ENCODE measurements at regions not wholly inside any gene's neighbourhood (a gene's known extent, or its start where the extent isn't known, plus 50 kb on each side); places are given as distances from the start of the nearest gene placed in this dataset.

GRCh38 chr2:120548627-120549608 is 186.8 kb upstream of the GLI2 start:
- no peak for DNase-seq (ENCODE audit: low spot score)

DNA sequence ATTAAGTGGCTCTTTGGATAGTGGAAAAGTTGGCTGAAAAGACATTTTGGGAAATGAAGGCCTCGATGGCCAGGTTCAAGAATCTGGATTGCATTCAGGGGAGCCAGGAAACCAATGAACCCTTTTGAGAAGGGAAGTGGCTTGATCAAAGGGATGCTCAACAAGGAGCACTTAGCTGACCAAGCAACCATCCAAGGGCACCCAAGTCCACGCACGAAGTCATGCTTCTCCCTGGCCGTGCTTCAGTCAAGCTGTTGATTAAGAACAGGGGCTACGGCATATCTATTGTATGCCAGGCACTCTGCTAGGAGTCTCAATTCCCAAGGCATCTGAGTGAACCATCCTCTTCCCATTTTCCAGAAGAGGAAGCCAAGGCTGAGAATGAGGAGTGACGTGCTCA is 185.8 kb upstream of the GLI2 start:
- no peak for DNase-seq (ENCODE audit: low spot score)

- no peak for DNase-seq (ENCODE audit: low spot score)
Measured at GRCh38 chr2:120550282-120550681, 185.4 kb upstream of the GLI2 start.

GRCh38 chr2:120550893-120551446 is 184.7 kb upstream of the GLI2 start:
- no peak for DNase-seq (ENCODE audit: low spot score)

DNA sequence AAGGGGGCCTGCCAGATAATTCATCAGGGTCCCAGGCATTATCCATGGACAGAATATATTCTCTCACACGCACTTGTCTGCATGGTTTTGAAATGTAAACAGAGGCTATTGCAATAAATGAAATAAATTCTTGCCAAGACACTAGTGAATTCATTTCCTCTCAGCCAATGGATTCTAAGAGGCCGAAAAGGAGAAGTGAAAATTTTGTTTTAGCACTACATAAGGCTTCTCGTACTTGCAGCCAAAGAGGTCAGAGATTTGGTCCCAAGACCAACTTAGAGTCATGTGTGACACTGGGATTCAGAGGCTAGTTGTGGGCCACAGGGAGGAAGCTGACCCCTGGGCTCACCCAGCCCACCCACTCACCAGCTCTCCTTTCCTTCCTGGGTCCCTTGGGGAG is 184.1 kb upstream of the GLI2 start:
- no peak for DNase-seq (ENCODE audit: low spot score)

- DNase-seq (ENCODE audit: low spot score), result no peak
Measured at GRCh38 chr2:120552079-120552478, 183.6 kb upstream of the GLI2 start.

DNA sequence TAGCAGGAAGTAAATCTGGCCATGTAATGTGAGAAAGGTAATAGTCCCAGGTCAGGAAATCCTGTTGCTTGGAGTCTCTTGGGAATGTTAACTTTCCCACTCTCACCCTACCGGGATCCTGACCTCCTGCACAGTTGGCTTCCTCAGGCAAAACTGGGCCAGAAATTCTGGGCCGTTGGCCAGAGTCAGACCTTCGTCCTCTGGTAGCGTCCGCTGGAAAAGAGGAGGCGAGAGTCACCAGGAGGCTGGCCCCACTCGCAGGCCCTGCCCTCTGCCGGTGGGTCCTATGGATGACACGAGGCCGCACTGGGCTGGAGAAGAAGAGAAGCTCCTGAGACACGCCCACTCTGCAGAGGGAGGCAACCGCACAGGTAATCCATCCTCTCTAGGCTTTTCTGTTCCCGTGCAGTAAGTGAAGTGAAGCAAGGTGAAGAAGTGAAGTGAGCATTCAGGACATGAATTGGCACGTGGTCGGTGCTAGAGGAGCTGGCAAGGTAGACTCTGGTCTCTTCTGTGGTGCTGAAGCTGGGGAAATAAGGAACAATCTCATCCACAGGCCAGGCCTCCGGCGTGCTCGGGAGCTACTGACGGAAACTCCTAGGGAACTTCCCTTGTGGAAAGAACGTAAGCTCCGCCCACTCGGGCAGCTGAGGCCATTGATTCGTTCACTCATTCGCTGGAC is 182.7 kb upstream of the GLI2 start:
- peak; percentile 13 for DNase-seq (ENCODE audit: low spot score)

- no peak for DNase-seq (ENCODE audit: low spot score)
Measured at GRCh38 chr2:120554625-120555032, 181.0 kb upstream of the GLI2 start.

GRCh38 chr2:120555092-120555491 is 180.6 kb upstream of the GLI2 start:
- DNase-seq (ENCODE audit: low spot score), result no peak

- DNase-seq (ENCODE audit: low spot score), result no peak
Measured at GRCh38 chr2:120556911-120557310, 178.8 kb upstream of the GLI2 start.

- DNase-seq (ENCODE audit: low spot score), result no peak
Measured at GRCh38 chr2:120558847-120559246, 176.8 kb upstream of the GLI2 start.

DNA sequence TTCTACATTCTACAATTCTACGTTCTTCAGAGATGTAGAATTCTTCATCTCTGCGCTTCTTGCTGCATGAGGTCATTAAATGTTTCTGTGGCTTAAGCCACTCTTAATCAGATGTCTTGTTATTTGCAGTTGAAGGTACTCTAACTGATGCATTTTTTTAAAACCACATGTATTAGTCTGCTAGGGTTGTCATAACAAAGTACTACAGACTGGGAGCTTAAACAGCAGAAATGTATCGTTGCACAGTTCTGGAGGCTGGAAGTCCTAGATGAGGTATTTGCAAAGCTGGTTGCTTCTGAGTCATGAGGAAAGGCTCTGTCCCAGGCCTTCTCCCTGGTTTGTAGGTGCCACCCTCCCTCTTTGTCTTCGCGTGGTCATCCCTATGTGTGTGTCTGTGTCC is 176.3 kb upstream of the GLI2 start:
- DNase-seq (ENCODE audit: low spot score), result no peak

DNA sequence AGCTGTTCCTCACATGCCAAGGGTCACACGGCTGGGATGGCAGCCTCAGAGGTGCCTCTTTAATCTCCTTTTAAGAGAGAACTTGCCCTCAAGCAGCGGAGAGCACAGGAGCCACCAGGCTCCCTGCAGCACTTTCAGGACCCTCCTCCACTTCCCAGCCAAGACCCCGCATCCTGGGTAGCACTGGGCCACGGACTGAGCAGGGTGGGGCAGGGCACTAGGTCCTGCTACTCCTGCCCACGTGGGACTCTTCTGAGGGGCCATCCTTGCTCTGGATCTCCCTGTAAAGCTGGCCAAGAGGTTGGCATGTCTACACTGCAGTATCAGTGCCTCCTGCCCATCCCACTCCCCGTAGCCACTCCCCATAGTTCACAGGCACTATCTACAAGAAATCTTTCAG is 175.3 kb upstream of the GLI2 start:
- no peak for DNase-seq (ENCODE audit: low spot score)

GRCh38 chr2:120561379-120562035 is 174.2 kb upstream of the GLI2 start:
- no peak for DNase-seq (ENCODE audit: low spot score)

DNA sequence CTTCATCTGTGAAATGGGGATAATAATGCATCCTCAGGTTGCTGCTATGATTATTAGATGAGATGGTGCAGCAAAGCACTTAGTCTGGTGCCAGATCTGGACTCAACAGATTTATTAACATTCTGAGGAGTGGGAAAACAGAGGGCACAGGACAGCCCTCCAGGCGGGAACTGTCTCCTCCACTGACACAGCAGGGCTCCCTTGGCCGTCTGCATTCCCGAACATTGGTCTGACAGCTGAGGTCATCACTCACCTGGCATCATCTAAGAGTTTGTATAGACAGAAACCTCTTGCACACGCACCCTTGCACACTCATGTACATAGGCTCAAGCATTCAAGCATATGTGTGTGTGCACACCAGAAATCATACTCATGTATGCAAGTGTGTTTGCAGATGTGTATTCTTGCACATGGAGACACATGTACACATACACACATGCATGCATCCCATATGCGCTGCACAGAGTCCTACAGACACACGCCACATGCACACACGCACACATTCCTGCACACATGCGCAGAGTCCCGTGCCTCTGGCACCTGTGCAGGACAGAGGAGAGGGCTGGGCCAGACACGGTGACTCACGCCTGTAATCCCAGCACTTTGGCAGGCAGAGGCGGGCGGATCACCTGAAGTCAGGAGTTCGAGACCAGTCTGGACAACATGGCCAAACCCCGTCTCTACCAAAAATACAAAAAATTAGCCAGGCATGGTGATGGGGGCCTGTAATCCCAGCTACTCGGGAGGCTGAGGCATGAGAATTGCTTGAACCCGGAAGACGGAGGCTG is 173.3 kb upstream of the GLI2 start:
- no peak for DNase-seq (ENCODE audit: low spot score)

GRCh38 chr2:120563616-120564015 is 172.1 kb upstream of the GLI2 start:
- no peak for DNase-seq (ENCODE audit: low spot score)

DNA sequence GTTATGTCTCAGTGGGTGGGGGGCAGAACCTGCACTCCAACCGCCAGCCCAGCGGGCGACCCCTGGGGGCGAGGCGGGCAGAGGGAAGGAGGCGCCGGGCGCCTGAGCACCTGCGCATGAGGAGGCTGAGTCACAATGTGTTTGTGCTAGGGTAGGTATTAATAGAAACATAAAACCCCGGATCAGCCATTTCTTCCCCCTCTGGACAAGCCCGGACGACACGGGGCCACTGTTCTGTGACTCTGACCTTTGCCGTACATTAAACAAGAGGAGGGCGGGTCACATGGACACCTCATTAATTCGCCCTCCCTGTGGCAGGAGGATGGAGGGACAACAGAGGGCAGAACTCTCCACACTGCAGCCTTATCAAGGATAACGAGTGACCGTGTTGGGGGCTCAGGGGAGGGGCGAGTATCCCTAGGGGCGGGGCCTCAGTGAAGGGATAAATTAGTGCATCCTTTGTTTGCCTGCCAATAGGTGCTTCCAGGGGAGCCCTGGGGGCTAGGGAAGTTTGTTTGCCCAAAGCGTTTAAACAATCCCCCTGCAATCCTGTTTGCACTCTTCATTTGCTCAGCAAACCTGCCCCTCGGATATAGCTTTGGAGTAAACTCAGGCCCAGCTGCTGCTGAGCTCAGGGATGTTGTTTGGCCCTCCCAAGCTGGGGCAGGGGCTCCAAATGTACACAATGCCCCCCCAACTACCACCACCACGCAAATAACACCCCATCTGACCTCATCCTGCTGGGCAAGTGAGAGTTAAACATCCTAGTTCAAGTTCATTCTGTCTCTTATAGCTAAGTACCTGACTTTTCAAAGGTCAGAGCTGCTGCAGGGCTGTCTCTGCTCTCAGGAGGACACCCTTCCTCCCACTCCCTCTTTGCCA is 171.2 kb upstream of the GLI2 start:
- DNase-seq (ENCODE audit: low spot score), result no peak

GRCh38 chr2:120565095-120565460 is 170.6 kb upstream of the GLI2 start:
- DNase-seq (ENCODE audit: low spot score), result no peak

GRCh38 chr2:120565929-120566328 is 169.7 kb upstream of the GLI2 start:
- no peak for DNase-seq (ENCODE audit: low spot score)

DNA sequence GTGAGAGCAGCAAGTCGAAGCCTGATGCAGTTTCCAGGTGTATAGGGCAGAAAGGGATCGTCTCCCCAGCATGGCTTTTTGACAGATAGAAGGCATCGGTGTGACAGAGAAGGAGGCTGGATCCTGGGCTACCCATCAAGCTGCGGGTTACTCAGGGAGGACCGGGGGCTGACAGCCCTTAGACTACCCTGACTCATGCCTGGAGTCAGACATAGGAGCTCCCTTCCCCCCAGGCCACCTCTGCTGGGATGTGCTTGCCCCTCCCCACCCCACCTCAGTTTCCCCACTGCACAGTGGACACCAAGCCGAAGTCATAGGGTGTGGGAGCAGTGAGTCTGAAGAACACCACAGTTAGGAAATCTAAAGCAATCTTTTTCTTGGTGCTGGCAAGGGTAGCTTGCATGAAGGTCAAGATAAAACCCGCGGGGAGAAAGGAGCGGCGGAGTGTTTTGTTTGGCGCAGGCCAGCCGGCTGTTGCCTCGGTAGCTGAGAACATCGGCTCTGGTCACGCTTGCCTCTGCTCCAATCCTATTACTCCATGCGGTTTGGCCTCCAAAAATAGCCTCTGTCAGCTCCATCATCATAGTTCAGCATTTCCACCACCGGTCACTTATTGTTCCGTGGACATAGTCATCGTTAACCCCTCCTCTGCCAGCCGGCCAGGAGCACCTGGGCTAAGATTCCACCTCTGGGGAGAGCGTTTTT is 169.2 kb upstream of the GLI2 start:
- peak; percentile 2 for DNase-seq (ENCODE audit: low spot score)

Data from cerebellar cortex (tissue), 1 donor.